A549 (cell line): ENCODE measurements at regions not wholly inside any gene's neighbourhood (a gene's known extent, or its start where the extent isn't known, plus 50 kb on each side); places are given as distances from the start of the nearest gene placed in this dataset.

Experiments used
- ATAC-seq, 2 experiments: fragments of 200-7000 bp in 1 of 2; fragments of >200 bp in 1 of 2; cut with Nextera tagmentation in 1 of 2; cut with Tn5 transposase in 1 of 2; 3 replicates each; pipeline versions ENCODE4 v1.8.0 to v1.9.1; 2018 to 2020; ENCODE audit warnings: mild to moderate bottlenecking in 1 of 2, moderate library complexity in 1 of 2
- CTCF ChIA-PET: fragments of 300-600 bp; sonication (Branson Sonifier 250); formaldehyde crosslinking; extraction: SDS; loops from one replicate; lab custom pipeline; 2021; ENCODE audit warnings: antibody characterized with exemption, inconsistent platforms; lab: Yijun Ruan, JAX
- POLR2A ChIA-PET: fragments of 350-600 bp; formaldehyde crosslinking; extraction: SDS; loops from one replicate; lab custom pipeline; 2021; ENCODE audit warnings: antibody characterized with exemption, inconsistent platforms; lab: Yijun Ruan, JAX
- DNase-seq, 2 experiments: peaks; one replicate each; pipeline versions ENCODE4 v3.0.0 to v3.0.0-alpha.2; 2011 to 2016; ENCODE audit warnings: low read depth in 1 of 2, low spot score in 1 of 2
- FAIRE-seq: peaks from 2 replicates; lab custom pipeline; 2011; peaks lifted over from hg19 to GRCh38; lab: Jason Lieb, UNC
- H3K27ac ChIP-seq, 2 experiments: fragments of >200 bp; sonication (Bioruptor Twin); formaldehyde crosslinking; 3 replicates each; pipeline ENCODE4 v1.5.1; 2016 to 2017
- H3K4me1 ChIP-seq: fragments of >200 bp; sonication (Bioruptor Twin); formaldehyde crosslinking; 3 replicates; pipeline ENCODE4 v1.6.1; 2016
- H3K4me2 ChIP-seq: fragments of >200 bp; sonication (Bioruptor Twin); formaldehyde crosslinking; 3 replicates; pipeline ENCODE4 v1.6.1; 2016
- H3K4me3 ChIP-seq: fragments of >200 bp; sonication (Bioruptor Twin); formaldehyde crosslinking; 3 replicates; pipeline ENCODE4 v1.5.1; 2016
- H3K9me3 ChIP-seq: fragments of >200 bp; sonication (Bioruptor Twin); formaldehyde crosslinking; 3 replicates; pipeline ENCODE4 v1.6.1; 2016
- ATOH8 ChIP-seq: fragments of 250-450 bp; sonication (Bioruptor Pico); IDR thresholded peaks from 2 replicates; pipeline ENCODE4 v1.5.0; 2020; ENCODE audit warnings: low read depth, mild to moderate bottlenecking, moderate library complexity
- KDM1A ChIP-seq: fragments of 200-600 bp; sonication (generic); IDR thresholded peaks from 2 replicates; pipeline ENCODE4 v1.6.1; 2016; ENCODE audit warnings: low read depth, mild to moderate bottlenecking
- POLR2A ChIP-seq: IDR thresholded peaks from 2 replicates; pipeline ENCODE4 v1.6.1; 2012; ENCODE audit warnings: mild to moderate bottlenecking, low read length
- ZNF302 ChIP-seq: fragments of 250-450 bp; sonication (Bioruptor Pico); IDR thresholded peaks from 2 replicates; pipeline ENCODE4 v1.9.0; 2021; ENCODE audit warnings: inconsistent platforms, mild to moderate bottlenecking, moderate library complexity
- WGBS: methylation state at CpG from one replicate; pipeline ENCODE4 v1.1.6; 2017; ENCODE audit errors: missing lambda C conversion rate; 5-methylcytosine and 5-hydroxymethylcytosine counted together

GRCh38 chr4:143762511-143762910, 62.0 kb upstream of the FREM3 start:
- CTCF ChIA-PET = no interaction called here
- H3K27ac ChIP-seq = no peak overlapping the region
- H3K9me3 ChIP-seq = no peaks in the 10 kb centered on the region
- TF ChIP-seq KDM1A = no peak
- no peak for TF ChIP-seq ZNF302 (CRISPR knock-in tag)
- TF ChIP-seq ATOH8 = no peak
- no peak for TF ChIP-seq POLR2A
- FAIRE-seq = no peak
- H3K4me2 ChIP-seq = no peak overlapping the region
- 0% methylated on average over 2 of the region's 2 CpGs for WGBS
- POLR2A ChIA-PET = no interaction called here
- DNase-seq = no peak
- no peak overlapping the region for H3K4me3 ChIP-seq
- no peaks in the 10 kb centered on the region for H3K4me1 ChIP-seq
- no peak for ATAC-seq
